PC-3 (cell line): ENCODE measurements at regions not wholly inside any gene's neighbourhood (a gene's known extent, or its start where the extent isn't known, plus 50 kb on each side); places are given as distances from the start of the nearest gene placed in this dataset.

ENCODE experiments used
- ATAC-seq: fragments of 200-7000 bp; cut with Tn5 transposase; 2 replicates; pipeline ENCODE4 v1.9.1; 2020; ENCODE audit warnings: mild to moderate bottlenecking, moderate library complexity
- BruUV-seq: library from RNA; stranded (reverse); fragments of 400-500 nt; replicated peaks from 2 replicates; lab custom pipeline; 2021; lab: Mats Ljungman, UMichigan
- CTCF ChIA-PET: fragments of 300-600 bp; sonication (Branson Sonifier 250); formaldehyde crosslinking; loops from one replicate; lab custom pipeline; 2022; ENCODE audit warnings: antibody characterized with exemption; lab: Charles Lee
- POLR2A ChIA-PET: fragments of 300-600 bp; sonication (Branson Sonifier 250); formaldehyde crosslinking; loops from one replicate; lab custom pipeline; 2022; ENCODE audit warnings: antibody characterized with exemption; ENCODE audit not compliant: unreplicated experiment; lab: Charles Lee
- DNase-seq: peaks from one replicate; pipeline ENCODE4 v3.0.0-alpha.2; 2015
- H2AFZ ChIP-seq: fragments of 300-600 bp; sonication (generic); 2 replicates; pipeline ENCODE4 v1.6.0; 2016; ENCODE audit warnings: antibody characterized with exemption, low read length
- H3F3A ChIP-seq: fragments of 300-600 bp; sonication (generic); one replicate; pipeline ENCODE4 v1.6.0; 2017; ENCODE audit warnings: antibody characterized with exemption, low read length, control low read depth, mild to moderate bottlenecking; ENCODE audit not compliant: unreplicated experiment
- H3K27ac ChIP-seq: fragments of 300-600 bp; sonication (generic); 2 replicates; pipeline ENCODE4 v1.5.1; 2016; ENCODE audit warnings: mild to moderate bottlenecking, low read length
- H3K27me3 ChIP-seq: fragments of 300-600 bp; sonication (generic); 2 replicates; pipeline ENCODE4 v1.6.1; 2016; ENCODE audit warnings: low read length, mixed read lengths
- H3K36me3 ChIP-seq: fragments of 300-600 bp; sonication (generic); 2 replicates; pipeline ENCODE4 v1.6.1; 2016; ENCODE audit warnings: low read depth, mixed run types, low read length, mixed read lengths
- H3K4me1 ChIP-seq: fragments of 300-600 bp; sonication (generic); 2 replicates; pipeline ENCODE4 v1.5.1; 2016; ENCODE audit warnings: low read length; ENCODE audit not compliant: insufficient read depth
- H3K4me2 ChIP-seq: fragments of 300-600 bp; sonication (generic); 2 replicates; pipeline ENCODE4 v1.6.0; 2016; ENCODE audit warnings: low read length
- H3K4me3 ChIP-seq: fragments of 300-600 bp; sonication (generic); 2 replicates; pipeline ENCODE4 v1.5.1; 2016; ENCODE audit warnings: mild to moderate bottlenecking, low read length, mixed read lengths
- H3K79me2 ChIP-seq: fragments of 300-600 bp; sonication (generic); 2 replicates; pipeline ENCODE4 v1.6.1; 2017; ENCODE audit warnings: low read length, mixed read lengths
- H3K9ac ChIP-seq: fragments of 300-600 bp; sonication (generic); 2 replicates; pipeline ENCODE4 v1.6.0; 2016; ENCODE audit warnings: mild to moderate bottlenecking, low read length
- H3K9me2 ChIP-seq: fragments of 300-600 bp; sonication (generic); replicated peaks from 2 replicates; pipeline ENCODE4 v1.6.1; 2016; ENCODE audit warnings: mixed run types, low read length, mixed read lengths
- H3K9me3 ChIP-seq: fragments of 300-600 bp; sonication (generic); 2 replicates; pipeline ENCODE4 v1.6.1; 2016; ENCODE audit warnings: low read length, mixed read lengths
- H4K20me1 ChIP-seq: fragments of 300-600 bp; sonication (generic); 2 replicates; pipeline ENCODE4 v1.6.1; 2016; ENCODE audit warnings: low read length, mixed read lengths
- CTCF ChIP-seq: fragments of 300-600 bp; sonication (generic); conservative IDR thresholded peaks from 2 replicates; pipeline ENCODE4 v1.5.1; 2017; ENCODE audit warnings: antibody characterized with exemption, low read depth, mild to moderate bottlenecking, low read length
- EZH2 ChIP-seq: fragments of 300-600 bp; sonication (generic); IDR thresholded peaks from one replicate; pipeline ENCODE4 v1.6.1; 2017; ENCODE audit warnings: antibody characterized with exemption, mild to moderate bottlenecking, low read length; ENCODE audit not compliant: unreplicated experiment
- EZH2phosphoT487 ChIP-seq: fragments of 300-600 bp; sonication (generic); IDR thresholded peaks from 2 replicates; pipeline ENCODE4 v1.6.1; 2018; ENCODE audit warnings: mild to moderate bottlenecking, antibody characterized with exemption, low read length, borderline replicate concordance
- intact Hi-C: fragments of 100-400 bp; cut with micrococcal nuclease; formaldehyde crosslinking; loops from 2 replicates; pipeline ENCODE4 v1.9.0; 2023

DNA sequence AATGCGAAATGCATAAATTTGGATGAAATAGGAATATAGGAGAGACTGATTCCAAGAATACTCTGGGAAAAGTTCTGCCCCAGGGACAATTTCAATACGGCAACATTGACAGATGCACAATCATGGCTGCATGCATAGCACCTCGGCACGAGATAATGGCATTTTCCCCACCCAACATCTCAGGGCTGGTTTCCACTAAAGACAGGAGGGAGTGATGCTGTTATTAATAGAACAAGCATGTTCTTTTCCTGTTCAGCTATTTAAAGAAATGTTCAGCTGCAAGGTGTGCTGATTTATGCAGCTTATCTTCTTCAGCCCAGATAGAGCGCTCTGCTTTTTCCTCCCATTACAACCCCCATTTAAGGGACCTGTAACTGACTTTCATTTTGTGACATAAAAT, 740.2 kb downstream of the TLR4 start:
- ChIA-PET CTCF (no interaction called here), POLR2A (no interaction called here)
- no peak for ATAC-seq
- TF ChIP-seq EZH2phosphoT487 (no peak), CTCF (no peak), EZH2 (no peak)
- no peaks in the 10 kb centered on the region for H3K79me2 ChIP-seq
- no peaks in the 10 kb centered on the region for H3K9me2 ChIP-seq
- H3K9ac ChIP-seq = no peak overlapping the region
- H3K4me3 ChIP-seq = no peak overlapping the region
- H3K4me2 ChIP-seq = no peak overlapping the region
- no peaks in the 10 kb centered on the region for H3K27me3 ChIP-seq
- no peaks in the 10 kb centered on the region; the same call in 1 of the 2 replicates for H3K9me3 ChIP-seq
- no peaks in the 10 kb centered on the region for H3F3A ChIP-seq
- no peak for DNase-seq
- BruUV-seq = no TSS peak
- H4K20me1 ChIP-seq = no peaks in the 10 kb centered on the region
- no peak overlapping the region for H3K27ac ChIP-seq
- intact Hi-C loops = no loop called here
- H2AFZ ChIP-seq = no peak overlapping the region
- no peaks in the 10 kb centered on the region for H3K4me1 ChIP-seq
- no peaks in the 10 kb centered on the region for H3K36me3 ChIP-seq

GRCh38 chr9:118446943-118447639, 742.9 kb downstream of the TLR4 start:
- ATAC-seq = no peak

More at GRCh38 chr9:118446943-118447639, 742.9 kb downstream of the TLR4 start:
- Histone ChIP-seq H3K9me2 (no peaks in the 10 kb centered on the region), H2AFZ (no peak overlapping the region), H3K79me2 (no peaks in the 10 kb centered on the region), H3K27ac (no peak overlapping the region), H3K4me1 (no peaks in the 10 kb centered on the region), H3K36me3 (no peaks in the 10 kb centered on the region), H3K4me3 (no peak overlapping the region), H4K20me1 (no peaks in the 10 kb centered on the region), H3K9me3 (no peaks in the 10 kb centered on the region; the same call in 1 of the 2 replicates), H3K4me2 (no peak overlapping the region), H3K9ac (no peak overlapping the region), H3F3A (no peaks in the 10 kb centered on the region), H3K27me3 (no peaks in the 10 kb centered on the region)
- TF ChIP-seq CTCF = no peak
- TF ChIP-seq EZH2phosphoT487 = no peak
- TF ChIP-seq EZH2 = no peak
- intact Hi-C loops = no loop called here
- CTCF ChIA-PET = no interaction called here
- POLR2A ChIA-PET = no interaction called here
- no peak for DNase-seq
- no TSS peak for BruUV-seq
